ENCODE measurements at regions not wholly inside any gene's neighbourhood (a gene's known extent, or its start where the extent isn't known, plus 50 kb on each side); places are given as distances from the start of the nearest gene placed in this dataset.

GRCh38 chr9:134267881-134268724 is 58.2 kb upstream of the RXRA start:
- no peak overlapping the region for H3K27ac ChIP-seq (ENCODE audit: low read depth, low read length)
- no peak overlapping the region for H3K4me3 ChIP-seq (ENCODE audit: low read depth in 1 of 5, low read length in 5 of 5)
- H3K27me3 ChIP-seq (ENCODE audit: control insufficient read depth in 5 of 5, insufficient read depth in 4 of 5, low read length in 5 of 5) = peaks cover 7 to 19% (median 11%) of the 10 kb centered on the region in 5 donors
- peaks cover 0 to 4% (median 0%) of the 10 kb centered on the region in 5 donors for H3K9me3 ChIP-seq (ENCODE audit: control insufficient read depth in 5 of 5, low read length in 5 of 5)
- H3K9ac ChIP-seq (ENCODE audit: low read length in 5 of 5) = no peak overlapping the region
- H3K36me3 ChIP-seq (ENCODE audit: control insufficient read depth in 5 of 5, insufficient read depth in 5 of 5, low read length in 5 of 5) = no peaks in the 10 kb centered on the region
- peaks cover 0 to 23% (median 17%) of the 10 kb centered on the region in 5 donors for H3K4me1 ChIP-seq (ENCODE audit: control insufficient read depth in 5 of 5, insufficient read depth in 5 of 5, low read length in 5 of 5)

GRCh38 chr9:134268747-134269146 is 57.5 kb upstream of the RXRA start:
- H3K36me3 ChIP-seq (ENCODE audit: control insufficient read depth in 5 of 5, insufficient read depth in 5 of 5, low read length in 5 of 5) = no peaks in the 10 kb centered on the region
- H3K4me1 ChIP-seq (ENCODE audit: control insufficient read depth in 5 of 5, insufficient read depth in 5 of 5, low read length in 5 of 5) = peaks cover 0 to 18% (median 16%) of the 10 kb centered on the region in 5 donors
- peaks cover 7 to 17% (median 9%) of the 10 kb centered on the region in 5 donors for H3K27me3 ChIP-seq (ENCODE audit: control insufficient read depth in 5 of 5, insufficient read depth in 4 of 5, low read length in 5 of 5)
- no peak overlapping the region for H3K27ac ChIP-seq (ENCODE audit: low read depth, low read length)
- peaks cover 0 to 4% (median 0%) of the 10 kb centered on the region in 5 donors for H3K9me3 ChIP-seq (ENCODE audit: control insufficient read depth in 5 of 5, low read length in 5 of 5)
- H3K4me3 ChIP-seq (ENCODE audit: low read depth in 1 of 5, low read length in 5 of 5) = no peak overlapping the region
- no peak overlapping the region for H3K9ac ChIP-seq (ENCODE audit: low read length in 5 of 5)

GRCh38 chr9:134271338-134272301 is 54.6 kb upstream of the RXRA start:
- Histone ChIP-seq H3K4me1 (ENCODE audit: control insufficient read depth in 5 of 5, insufficient read depth in 5 of 5, low read length in 5 of 5) (peaks cover 0 to 20% (median 19%) of the 10 kb centered on the region in 5 donors), H3K9me3 (ENCODE audit: control insufficient read depth in 5 of 5, low read length in 5 of 5) (peaks cover 0 to 4% (median 0%) of the 10 kb centered on the region in 5 donors), H3K4me3 (ENCODE audit: low read depth in 1 of 5, low read length in 5 of 5) (peak overlapping the region in 1 of 5 donors; percentile 9), H3K27ac (ENCODE audit: low read depth, low read length) (no peak overlapping the region), H3K36me3 (ENCODE audit: control insufficient read depth in 5 of 5, insufficient read depth in 5 of 5, low read length in 5 of 5) (no peaks in the 10 kb centered on the region), H3K27me3 (ENCODE audit: control insufficient read depth in 5 of 5, insufficient read depth in 4 of 5, low read length in 5 of 5) (peaks cover 0 to 7% (median 2%) of the 10 kb centered on the region in 5 donors), H3K9ac (ENCODE audit: low read length in 5 of 5) (no peak overlapping the region)

DNA sequence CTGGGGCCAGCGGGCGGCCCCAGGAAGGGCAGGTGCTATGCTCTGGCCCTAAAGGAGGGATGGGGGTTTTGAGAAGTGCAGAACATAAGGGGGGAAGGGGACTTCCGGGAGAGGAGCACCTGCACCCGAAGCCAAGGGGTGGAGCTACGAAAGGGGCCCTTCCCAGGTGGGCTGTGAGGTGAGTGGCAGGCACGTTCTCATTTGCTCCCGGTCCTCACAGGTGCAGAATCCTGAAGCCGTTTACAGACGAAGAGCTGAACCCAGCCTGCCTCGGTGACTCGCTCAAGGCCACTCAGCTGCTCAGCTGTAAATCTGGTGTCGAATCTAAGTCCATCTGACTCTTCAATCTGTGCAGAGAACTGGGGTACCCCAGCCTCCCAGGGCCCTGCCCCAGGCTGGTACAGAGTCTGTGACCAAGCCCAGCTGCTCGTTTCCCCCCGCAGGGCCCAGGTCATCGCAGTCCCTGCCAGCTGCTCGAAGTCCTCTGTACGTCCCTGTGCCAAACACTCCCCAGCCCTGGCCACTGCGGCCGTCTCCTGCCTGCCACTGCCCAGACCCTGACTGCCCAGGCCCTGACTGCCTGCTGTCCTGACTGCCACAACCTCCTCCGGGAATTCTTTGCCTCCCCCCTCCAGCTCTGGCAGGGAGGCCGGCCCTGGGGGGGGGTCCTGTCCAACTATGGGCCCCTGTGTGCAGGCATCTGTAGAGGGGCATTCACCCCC is 53.8 kb upstream of the RXRA start:
- Histone ChIP-seq H3K9ac (ENCODE audit: low read length in 5 of 5) (no peak overlapping the region), H3K4me1 (ENCODE audit: control insufficient read depth in 5 of 5, insufficient read depth in 5 of 5, low read length in 5 of 5) (peaks cover 0 to 28% (median 26%) of the 10 kb centered on the region in 5 donors), H3K27ac (ENCODE audit: low read depth, low read length) (no peak overlapping the region), H3K27me3 (ENCODE audit: control insufficient read depth in 5 of 5, insufficient read depth in 4 of 5, low read length in 5 of 5) (peaks cover 0 to 7% (median 2%) of the 10 kb centered on the region in 5 donors), H3K36me3 (ENCODE audit: control insufficient read depth in 5 of 5, insufficient read depth in 5 of 5, low read length in 5 of 5) (no peaks in the 10 kb centered on the region), H3K9me3 (ENCODE audit: control insufficient read depth in 5 of 5, low read length in 5 of 5) (peaks cover 0 to 4% (median 0%) of the 10 kb centered on the region in 5 donors), H3K4me3 (ENCODE audit: low read depth in 1 of 5, low read length in 5 of 5) (no peak overlapping the region)

- Histone ChIP-seq H3K9me3 (ENCODE audit: control insufficient read depth in 5 of 5, low read length in 5 of 5) (peaks cover 0 to 4% (median 0%) of the 10 kb centered on the region in 5 donors), H3K9ac (ENCODE audit: low read length in 5 of 5) (no peak overlapping the region), H3K4me1 (ENCODE audit: control insufficient read depth in 5 of 5, insufficient read depth in 5 of 5, low read length in 5 of 5) (peaks cover 0 to 26% (median 21%) of the 10 kb centered on the region in 5 donors), H3K36me3 (ENCODE audit: control insufficient read depth in 5 of 5, insufficient read depth in 5 of 5, low read length in 5 of 5) (no peaks in the 10 kb centered on the region), H3K27ac (ENCODE audit: low read depth, low read length) (no peak overlapping the region), H3K27me3 (ENCODE audit: control insufficient read depth in 5 of 5, insufficient read depth in 4 of 5, low read length in 5 of 5) (peaks cover 0 to 7% (median 2%) of the 10 kb centered on the region in 5 donors), H3K4me3 (ENCODE audit: low read depth in 1 of 5, low read length in 5 of 5) (no peak overlapping the region)
These were observed 52.6 kb upstream of the RXRA start for GRCh38 chr9:134273647-134274046.

- Histone ChIP-seq H3K9ac (ENCODE audit: low read length in 5 of 5) (no peak overlapping the region), H3K36me3 (ENCODE audit: control insufficient read depth in 5 of 5, insufficient read depth in 5 of 5, low read length in 5 of 5) (no peaks in the 10 kb centered on the region), H3K9me3 (ENCODE audit: control insufficient read depth in 5 of 5, low read length in 5 of 5) (peaks cover 0 to 4% (median 0%) of the 10 kb centered on the region in 5 donors), H3K4me1 (ENCODE audit: control insufficient read depth in 5 of 5, insufficient read depth in 5 of 5, low read length in 5 of 5) (peaks cover 0 to 26% (median 17%) of the 10 kb centered on the region in 5 donors), H3K27ac (ENCODE audit: low read depth, low read length) (no peak overlapping the region), H3K27me3 (ENCODE audit: control insufficient read depth in 5 of 5, insufficient read depth in 4 of 5, low read length in 5 of 5) (peaks cover 0 to 4% (median 2%) of the 10 kb centered on the region in 5 donors), H3K4me3 (ENCODE audit: low read depth in 1 of 5, low read length in 5 of 5) (no peak overlapping the region)
These were observed 50.9 kb upstream of the RXRA start for GRCh38 chr9:134275375-134275774.

- no peak overlapping the region for H3K4me3 ChIP-seq (ENCODE audit: low read depth in 1 of 5, low read length in 5 of 5)
- H3K27me3 ChIP-seq (ENCODE audit: control insufficient read depth in 5 of 5, insufficient read depth in 4 of 5, low read length in 5 of 5) = peaks cover 0 to 4% (median 2%) of the 10 kb centered on the region in 5 donors
- H3K36me3 ChIP-seq (ENCODE audit: control insufficient read depth in 5 of 5, insufficient read depth in 5 of 5, low read length in 5 of 5) = no peaks in the 10 kb centered on the region
- no peak overlapping the region for H3K9ac ChIP-seq (ENCODE audit: low read length in 5 of 5)
- peaks cover 0 to 20% (median 13%) of the 10 kb centered on the region in 5 donors for H3K4me1 ChIP-seq (ENCODE audit: control insufficient read depth in 5 of 5, insufficient read depth in 5 of 5, low read length in 5 of 5)
- peaks cover 0 to 4% (median 0%) of the 10 kb centered on the region in 5 donors for H3K9me3 ChIP-seq (ENCODE audit: control insufficient read depth in 5 of 5, low read length in 5 of 5)
- no peak overlapping the region for H3K27ac ChIP-seq (ENCODE audit: low read depth, low read length)
These were observed 49.6 kb upstream of the RXRA start for GRCh38 chr9:134276453-134277245.

Data from subcutaneous abdominal adipose tissue (tissue), 5 donors.